Natural killer cell (primary cell): ENCODE measurements at regions not wholly inside any gene's neighbourhood (a gene's known extent, or its start where the extent isn't known, plus 50 kb on each side); places are given as distances from the start of the nearest gene placed in this dataset.
"Not testable (repeated sequence)": the region's sequence is repeated elsewhere in the genome, so short reads cannot be mapped to it uniquely, and the experiment has no call there.

Experiments
- ATAC-seq, 3 donors: fragments of 150-1000 bp in 2 of 3; fragments of 200-7000 bp in 1 of 3; cut with Tn5 transposase; 1 replicate in 1 of 3; 2 replicates in 2 of 3; pipeline ENCODE4 v1.10.0; 2021; ENCODE audit warnings: mild to moderate bottlenecking in 2 of 3, moderate library complexity in 2 of 3
- DNase-seq, 2 donors: peaks; one replicate each; pipeline versions ENCODE4 v3.0.0 to v3.0.0-alpha.2; 2013 to 2021; ENCODE audit warnings: mixed read lengths in 1 of 2
- H3K27ac ChIP-seq: one replicate; pipeline ENCODE4 v1.5.1; 2013; ENCODE audit warnings: mild to moderate bottlenecking, low read length
- H3K27me3 ChIP-seq: one replicate; pipeline ENCODE4 v1.6.1; 2013; ENCODE audit warnings: low read length; ENCODE audit not compliant: control insufficient read depth, insufficient read depth
- H3K36me3 ChIP-seq: one replicate; pipeline ENCODE4 v1.6.1; 2013; ENCODE audit warnings: low read length; ENCODE audit not compliant: control insufficient read depth, insufficient read depth
- H3K4me1 ChIP-seq: one replicate; pipeline ENCODE4 v1.6.1; 2013; ENCODE audit warnings: low read length; ENCODE audit not compliant: control insufficient read depth, insufficient read depth
- H3K4me3 ChIP-seq: one replicate; pipeline ENCODE4 v1.5.1; 2013; ENCODE audit warnings: low read length
- H3K9me3 ChIP-seq: one replicate; pipeline ENCODE4 v1.6.1; 2013; ENCODE audit warnings: low read length; ENCODE audit not compliant: control insufficient read depth, insufficient read depth
- H3K27ac Mint-ChIP-seq, 2 donors: one replicate each; pipeline ENCODE4 v1.8.0; 2022; ENCODE audit warnings: mild to moderate bottlenecking in 2 of 2, mixed read lengths in 2 of 2, moderate library complexity in 1 of 2
- H3K27me3 Mint-ChIP-seq, 2 donors: one replicate each; pipeline ENCODE4 v1.8.0; 2022; ENCODE audit warnings: low read depth in 2 of 2, mixed read lengths in 2 of 2
- H3K36me3 Mint-ChIP-seq: one replicate; pipeline ENCODE4 v1.8.0; 2022; ENCODE audit warnings: mixed read lengths
- H3K4me1 Mint-ChIP-seq, 2 donors: one replicate each; pipeline ENCODE4 v1.8.0; 2022; ENCODE audit warnings: mixed read lengths in 2 of 2
- H3K4me3 Mint-ChIP-seq: one replicate; pipeline ENCODE4 v1.8.0; 2022; ENCODE audit warnings: mild to moderate bottlenecking, moderate library complexity, mixed read lengths
- H3K9me3 Mint-ChIP-seq, 2 donors: one replicate each; pipeline ENCODE4 v1.8.0; 2022; ENCODE audit warnings: mixed read lengths in 2 of 2
- WGBS: methylation state at CpG from one replicate; pipeline ENCODE4 v1.1.7; 2013; ENCODE audit warnings: missing lambda C conversion rate; ENCODE audit not compliant: insufficient coverage; 5-methylcytosine and 5-hydroxymethylcytosine counted together
- intact Hi-C: fragments of 100-400 bp; cut with micrococcal nuclease; formaldehyde crosslinking; loops from one replicate; pipeline ENCODE4 v1.14.2; 2022
- TF ChIP-seq, protein P1 (sequence below): fragments of 200-600 bp; IDR thresholded peaks from one replicate; pipeline ENCODE4 v1.8.0; 2022; ENCODE audit warnings: antibody characterized with exemption

DNA sequence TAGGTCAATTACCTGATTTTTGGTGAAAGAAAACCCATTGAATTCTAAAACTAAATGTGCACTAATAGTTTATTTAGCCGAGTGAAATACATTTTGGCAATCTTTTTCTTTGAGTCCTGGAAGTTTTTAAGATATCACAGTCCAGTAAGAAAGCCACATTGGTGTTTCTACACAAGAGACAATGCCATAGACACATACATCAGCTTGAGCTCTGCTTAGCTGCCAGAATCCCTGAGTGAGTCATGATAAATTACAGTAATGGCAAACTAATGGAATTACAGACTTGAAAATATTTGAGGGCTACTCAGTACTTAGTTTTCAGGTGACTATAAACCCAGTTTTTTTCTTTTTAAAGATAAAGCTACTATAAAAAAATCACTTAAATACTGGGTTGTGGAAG lies 155.4 kb downstream of the OR4C45 start:
- Mint-ChIP-seq H3K36me3 (peaks cover 16% of the 10 kb centered on the region), H3K27ac (no peak overlapping the region), H3K27me3 (no peaks in the 10 kb centered on the region), H3K9me3 (peaks cover 11 to 18% of the 10 kb centered on the region in 2 donors), H3K4me3 (no peak overlapping the region), H3K4me1 (no peaks in the 10 kb centered on the region)
- H3K36me3 ChIP-seq: no peaks in the 10 kb centered on the region
- DNase-seq (no peak), ATAC-seq (no peak)
- intact Hi-C loops: no loop called here
- H3K4me1 ChIP-seq: no peaks in the 10 kb centered on the region
- TF ChIP-seq, protein P1, sequence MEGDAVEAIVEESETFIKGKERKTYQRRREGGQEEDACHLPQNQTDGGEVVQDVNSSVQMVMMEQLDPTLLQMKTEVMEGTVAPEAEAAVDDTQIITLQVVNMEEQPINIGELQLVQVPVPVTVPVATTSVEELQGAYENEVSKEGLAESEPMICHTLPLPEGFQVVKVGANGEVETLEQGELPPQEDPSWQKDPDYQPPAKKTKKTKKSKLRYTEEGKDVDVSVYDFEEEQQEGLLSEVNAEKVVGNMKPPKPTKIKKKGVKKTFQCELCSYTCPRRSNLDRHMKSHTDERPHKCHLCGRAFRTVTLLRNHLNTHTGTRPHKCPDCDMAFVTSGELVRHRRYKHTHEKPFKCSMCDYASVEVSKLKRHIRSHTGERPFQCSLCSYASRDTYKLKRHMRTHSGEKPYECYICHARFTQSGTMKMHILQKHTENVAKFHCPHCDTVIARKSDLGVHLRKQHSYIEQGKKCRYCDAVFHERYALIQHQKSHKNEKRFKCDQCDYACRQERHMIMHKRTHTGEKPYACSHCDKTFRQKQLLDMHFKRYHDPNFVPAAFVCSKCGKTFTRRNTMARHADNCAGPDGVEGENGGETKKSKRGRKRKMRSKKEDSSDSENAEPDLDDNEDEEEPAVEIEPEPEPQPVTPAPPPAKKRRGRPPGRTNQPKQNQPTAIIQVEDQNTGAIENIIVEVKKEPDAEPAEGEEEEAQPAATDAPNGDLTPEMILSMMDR: no peak
- no peaks in the 10 kb centered on the region for H3K27me3 ChIP-seq
- no peak overlapping the region for H3K4me3 ChIP-seq
- no peak overlapping the region for H3K27ac ChIP-seq
- 38% methylated on average over 1 of the region's 1 CpG for WGBS
- H3K9me3 ChIP-seq: peaks cover 21% of the 10 kb centered on the region

GRCh38 chr11:50192743-50193142 lies 160.1 kb downstream of the OR4C45 start:
- Histone ChIP-seq H3K36me3 (no peaks in the 10 kb centered on the region), H3K4me3 (no peak overlapping the region), H3K9me3 (peaks cover 12% of the 10 kb centered on the region), H3K4me1 (no peaks in the 10 kb centered on the region), H3K27ac (no peak overlapping the region), H3K27me3 (no peaks in the 10 kb centered on the region)
- Mint-ChIP-seq H3K27me3 (no peaks in the 10 kb centered on the region), H3K36me3 (peaks cover 13% of the 10 kb centered on the region), H3K4me1 (no peaks in the 10 kb centered on the region), H3K9me3 (peaks cover 14 to 16% of the 10 kb centered on the region in 2 donors), H3K27ac (no peak overlapping the region), H3K4me3 (no peak overlapping the region)
- ATAC-seq: no peak
- DNase-seq: no peak
- intact Hi-C loops: no loop called here
- 52% methylated on average over 3 of the region's 3 CpGs for WGBS
- TF ChIP-seq, protein P1: no peak

- 71% methylated on average over 5 of the region's 6 CpGs for WGBS
- ATAC-seq (no peak), DNase-seq (no peak)
- Histone ChIP-seq H3K27ac (no peak overlapping the region), H3K36me3 (no peaks in the 10 kb centered on the region), H3K27me3 (no peaks in the 10 kb centered on the region), H3K4me1 (no peaks in the 10 kb centered on the region), H3K4me3 (no peak overlapping the region), H3K9me3 (peaks cover 13% of the 10 kb centered on the region)
- TF ChIP-seq, protein P1: no peak
- intact Hi-C loops: no loop called here
- Mint-ChIP-seq H3K4me1 (no peaks in the 10 kb centered on the region), H3K9me3 (peaks cover 24 to 30% of the 10 kb centered on the region in 2 donors), H3K36me3 (peaks cover 18% of the 10 kb centered on the region), H3K27me3 (no peaks in the 10 kb centered on the region), H3K4me3 (no peak overlapping the region), H3K27ac (no peak overlapping the region)
Observed at GRCh38 chr11:50214376-50214775, 181.7 kb downstream of the OR4C45 start.

GRCh38 chr11:50220651-50221050 lies 188.0 kb downstream of the OR4C45 start:
- Mint-ChIP-seq H3K9me3 (peaks cover 10 to 12% of the 10 kb centered on the region in 2 donors), H3K36me3 (no peaks in the 10 kb centered on the region), H3K4me1 (no peaks in the 10 kb centered on the region), H3K4me3 (no peak overlapping the region), H3K27ac (no peak overlapping the region), H3K27me3 (no peaks in the 10 kb centered on the region)
- no peaks in the 10 kb centered on the region for H3K36me3 ChIP-seq
- intact Hi-C loops: no loop called here
- no peaks in the 10 kb centered on the region for H3K4me1 ChIP-seq
- H3K9me3 ChIP-seq: no peaks in the 10 kb centered on the region
- no peak for ATAC-seq
- H3K4me3 ChIP-seq: no peak overlapping the region
- TF ChIP-seq, protein P1: no peak
- H3K27me3 ChIP-seq: no peaks in the 10 kb centered on the region
- DNase-seq: no peak
- no CpG with 5 or more reads among the region's 5 CpGs for WGBS
- no peak overlapping the region for H3K27ac ChIP-seq

- H3K27me3 Mint-ChIP-seq, H3K27ac Mint-ChIP-seq, ATAC-seq, H3K4me3 Mint-ChIP-seq, H3K27me3 ChIP-seq, H3K27ac ChIP-seq, H3K9me3 Mint-ChIP-seq, H3K4me3 ChIP-seq, H3K4me1 ChIP-seq, DNase-seq, intact Hi-C loops, H3K36me3 Mint-ChIP-seq, H3K36me3 ChIP-seq, H3K4me1 Mint-ChIP-seq: not testable (repeated sequence)
- 86% methylated on average over 4 of the region's 4 CpGs for WGBS
- H3K9me3 ChIP-seq: peaks cover 17% of the 10 kb centered on the region
Observed at GRCh38 chr11:50238368-50238767, 205.7 kb downstream of the OR4C45 start.
